ENCODE measurements at regions not wholly inside any gene's neighbourhood (a gene's known extent, or its start where the extent isn't known, plus 50 kb on each side); places are given as distances from the start of the nearest gene placed in this dataset.

DNA sequence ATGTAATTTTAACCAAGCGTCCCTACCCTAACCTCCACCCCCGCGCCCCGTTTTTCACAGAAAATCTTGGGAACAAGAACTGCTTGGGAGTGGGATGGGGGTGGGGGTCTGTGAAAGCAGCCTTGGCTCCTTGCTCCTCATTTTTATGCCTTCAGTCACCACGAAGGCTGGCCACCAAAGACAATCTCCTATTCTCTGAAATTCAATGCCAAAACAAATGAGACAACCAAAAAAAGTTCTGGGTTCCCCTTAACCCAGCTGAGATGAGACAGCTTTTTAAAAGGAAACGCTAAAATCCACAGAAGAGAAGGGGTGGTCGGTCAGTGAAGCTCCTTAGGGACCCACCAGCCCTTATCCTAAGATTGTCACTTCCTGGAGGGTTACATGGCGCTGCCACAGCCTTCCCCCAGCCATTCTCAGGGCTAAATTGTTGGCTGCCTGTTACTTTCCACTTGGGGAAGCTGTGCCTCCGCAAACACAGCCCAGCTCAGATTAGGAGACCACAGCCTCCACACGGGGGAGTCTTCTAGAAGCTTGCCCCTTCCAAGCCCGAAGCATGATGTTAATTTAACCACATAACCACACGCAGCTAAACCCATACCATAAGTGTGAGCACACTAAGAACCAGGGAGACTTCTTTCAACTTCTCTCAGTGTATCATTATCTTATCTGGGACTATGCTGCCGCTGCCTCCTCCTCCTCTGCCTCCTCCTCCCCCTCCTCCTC, 136.3 kb downstream of the FOXD1 start:
- Histone ChIP-seq H3T11ph (ENCODE audit: low read length) (no peak overlapping the region), H3K9ac (ENCODE audit: extremely low read depth, insufficient read length, low read length) (no peak overlapping the region), H3K56ac (ENCODE audit: insufficient read length, low read depth, low read length) (no peak overlapping the region), H4K91ac (ENCODE audit: insufficient read length, low read depth, low read length) (no peak overlapping the region), H3K4ac (ENCODE audit: low read depth, low read length) (no peak overlapping the region), H2BK15ac (ENCODE audit: low read depth, low read length) (no peak overlapping the region), H4K5ac (ENCODE audit: insufficient read length, low read depth, low read length) (no peak overlapping the region), H3K9me3 (ENCODE audit: control insufficient read depth, low read depth, low read length) (no peaks in the 10 kb centered on the region), H2BK12ac (ENCODE audit: insufficient read length, low read depth, low read length) (no peak overlapping the region), H4K8ac (replicated peaks; ENCODE audit: insufficient read length, low read depth, low read length) (no peak overlapping the region), H3K27ac (ENCODE audit: insufficient read length, low read depth, low read length) (no peak overlapping the region), H2BK20ac (ENCODE audit: low read depth, low read length, poor library complexity, severe bottlenecking) (no peak overlapping the region), H2BK120ac (ENCODE audit: low read depth, low read length, poor library complexity, severe bottlenecking) (no peak overlapping the region), H2AFZ (ENCODE audit: low read length) (no peak overlapping the region), H3K14ac (ENCODE audit: insufficient read depth, low read length) (no peak overlapping the region), H3K79me1 (ENCODE audit: insufficient read depth, low read depth, low read length, poor library complexity, severe bottlenecking) (no peaks in the 10 kb centered on the region), H3K18ac (ENCODE audit: insufficient read length, low read depth, low read length) (no peak overlapping the region), H3K23me2 (ENCODE audit: insufficient read length, low read depth, low read length, poor library complexity, severe bottlenecking) (peaks cover 4% of the 10 kb centered on the region), H3K4me2 (ENCODE audit: insufficient read depth, insufficient read length, low read length) (peak overlapping the region; percentile 40), H3K4me1 (ENCODE audit: insufficient read depth, low read length) (no peaks in the 10 kb centered on the region; the same call in 1 of the 2 replicates), H4K20me1 (ENCODE audit: control insufficient read depth, insufficient read depth, insufficient read length) (no peaks in the 10 kb centered on the region), H2AK5ac (ENCODE audit: insufficient read length, low read length) (no peak overlapping the region), H3K79me2 (ENCODE audit: insufficient read depth, low read length) (no peaks in the 10 kb centered on the region), H3K23ac (ENCODE audit: insufficient read length, low read depth, low read length) (no peak overlapping the region), H3K27me3 (ENCODE audit: insufficient read depth, low read length) (peaks cover 6% of the 10 kb centered on the region; the same call in 1 of the 2 replicates), H2BK5ac (ENCODE audit: insufficient read length, low read length) (no peak overlapping the region)
- TF ChIP-seq, protein P1, sequence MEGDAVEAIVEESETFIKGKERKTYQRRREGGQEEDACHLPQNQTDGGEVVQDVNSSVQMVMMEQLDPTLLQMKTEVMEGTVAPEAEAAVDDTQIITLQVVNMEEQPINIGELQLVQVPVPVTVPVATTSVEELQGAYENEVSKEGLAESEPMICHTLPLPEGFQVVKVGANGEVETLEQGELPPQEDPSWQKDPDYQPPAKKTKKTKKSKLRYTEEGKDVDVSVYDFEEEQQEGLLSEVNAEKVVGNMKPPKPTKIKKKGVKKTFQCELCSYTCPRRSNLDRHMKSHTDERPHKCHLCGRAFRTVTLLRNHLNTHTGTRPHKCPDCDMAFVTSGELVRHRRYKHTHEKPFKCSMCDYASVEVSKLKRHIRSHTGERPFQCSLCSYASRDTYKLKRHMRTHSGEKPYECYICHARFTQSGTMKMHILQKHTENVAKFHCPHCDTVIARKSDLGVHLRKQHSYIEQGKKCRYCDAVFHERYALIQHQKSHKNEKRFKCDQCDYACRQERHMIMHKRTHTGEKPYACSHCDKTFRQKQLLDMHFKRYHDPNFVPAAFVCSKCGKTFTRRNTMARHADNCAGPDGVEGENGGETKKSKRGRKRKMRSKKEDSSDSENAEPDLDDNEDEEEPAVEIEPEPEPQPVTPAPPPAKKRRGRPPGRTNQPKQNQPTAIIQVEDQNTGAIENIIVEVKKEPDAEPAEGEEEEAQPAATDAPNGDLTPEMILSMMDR (conservative IDR thresholded peaks at IDR 0.05), result no peak
- Mint-ChIP-seq H3K9me3 (no peaks in the 10 kb centered on the region), H3K4me3 (no peak overlapping the region; a peak in 2 of 5 replicates), H3K36me3 (ENCODE audit: insufficient read depth in 1 of 3, low read depth in 3 of 3) (no peaks in the 10 kb centered on the region), H3K4me1 (peaks cover 10 to 12% of the 10 kb centered on the region in 2 experiments), H3K27ac (no peak overlapping the region), H3K27me3 (ENCODE audit: low read depth) (peaks cover 74% of the 10 kb centered on the region)
- WGBS (ENCODE audit: extremely low coverage, insufficient read length, low lambda C conversion rate), result no CpG with 5 or more reads among the region's 13 CpGs
- peak; percentile 57 for DNase-seq

Data from H9 (cell line).